ENCODE measurements at regions not wholly inside any gene's neighbourhood (a gene's known extent, or its start where the extent isn't known, plus 50 kb on each side); places are given as distances from the start of the nearest gene placed in this dataset.

- Histone ChIP-seq H3K36me3 (ENCODE audit: control insufficient read depth in 2 of 2, extremely low read depth in 1 of 2, insufficient read depth in 2 of 2, low read length in 2 of 2) (no peaks in the 10 kb centered on the region), H3K9me1 (replicated peaks; ENCODE audit: control insufficient read depth, extremely low read depth, insufficient read depth, low read length) (no peaks in the 10 kb centered on the region), H3K9me3 (replicated peaks; ENCODE audit: control insufficient read depth, insufficient read depth, low read length) (no peaks in the 10 kb centered on the region), H3K79me2 (ENCODE audit: control insufficient read depth, insufficient read depth, low read length) (no peaks in the 10 kb centered on the region), H3K4me1 (ENCODE audit: control insufficient read depth, extremely low read depth, insufficient read depth, low read length) (peaks cover 40% of the 10 kb centered on the region), H3K4me2 (ENCODE audit: insufficient read depth, low read length) (no peak overlapping the region), H3K4me3 (replicated peaks in 1 of 3; ENCODE audit: insufficient read depth in 1 of 3, low read depth in 1 of 3, low read length in 3 of 3) (no peak overlapping the region), H3K27me3 (ENCODE audit: control insufficient read depth in 2 of 2, insufficient read depth in 2 of 2, low read length in 2 of 2) (no peaks in the 10 kb centered on the region), H4K20me1 (replicated peaks; ENCODE audit: control insufficient read depth, extremely low read depth, insufficient read depth, low read length) (no peaks in the 10 kb centered on the region), H2AFZ (ENCODE audit: low read depth, low read length) (no peak overlapping the region), H3K9ac (replicated peaks; ENCODE audit: extremely low read depth, insufficient read depth, low read length) (no peak overlapping the region), H3K27ac (ENCODE audit: insufficient read depth, low read depth, low read length) (no peak overlapping the region)
- ChIA-PET POLR2A (interaction anchor here (0.5 to 1.0 kb wide), 2 partner anchors 156 to 392 kb away, joined by 3 read pairs; no protein-coding TSS in a partner anchor), CTCF (interaction anchor here (0.7 kb wide), 1 partner anchor 13 kb away, joined by 3 read pairs; no protein-coding TSS in a partner anchor)
- intact Hi-C loops (cut with micrococcal nuclease) (no loop called here), dilution Hi-C loops (cut with MboI; ENCODE audit: extremely low pct_ligation_motif_present, low sequenced_read_pairs) (loop anchor here (25.0 kb wide), 1 partner anchor 170 kb away; no protein-coding TSS in a partner anchor)
- TF ChIP-seq CTCF (IDR thresholded peaks at IDR 0.05; ENCODE audit: extremely low read depth in 1 of 2, insufficient read depth in 1 of 2, low read depth in 1 of 2, low read length in 2 of 2), result no peak
- TF ChIP-seq POLR2A (IDR thresholded peaks at IDR 0.05; ENCODE audit: low read depth, low read length), result no peak
- no peak for TF ChIP-seq MYC (IDR thresholded peaks at IDR 0.05; ENCODE audit: low read depth, low read length)
- no peak for TF ChIP-seq POLR2AphosphoS5 (IDR thresholded peaks at IDR 0.05; ENCODE audit: insufficient read depth, low read depth, low read length)
- TF ChIP-seq FOS (IDR thresholded peaks at IDR 0.05; ENCODE audit: borderline replicate concordance, insufficient read depth, low read length), result no peak
- TF ChIP-seq GATA2 (IDR thresholded peaks at IDR 0.05; ENCODE audit: insufficient read depth, insufficient read length, low read depth, low read length), result no peak
- TF ChIP-seq JUN (IDR thresholded peaks at IDR 0.05; ENCODE audit: borderline replicate concordance, insufficient read depth, insufficient read length, low read depth), result no peak
- TF ChIP-seq EZH2 (IDR thresholded peaks at IDR 0.05; ENCODE audit: borderline replicate concordance, low read depth, low read length, severe bottlenecking), result no peak
- no peak for TF ChIP-seq MAX (IDR thresholded peaks at IDR 0.05; ENCODE audit: insufficient read depth, insufficient read length)
- DNase-seq (ENCODE audit: low read depth, low spot score), result no peak
- no TSS peak for BruUV-seq (replicated peaks)
- FAIRE-seq, result no peak
Observed at GRCh38 chr15:39191871-39192291, 389.0 kb upstream of the THBS1 start.

All from endothelial cell of umbilical vein (primary cell).